Fibroblast of lung (primary cell): ENCODE measurements at regions not wholly inside any gene's neighbourhood (a gene's known extent, or its start where the extent isn't known, plus 50 kb on each side); places are given as distances from the start of the nearest gene placed in this dataset.

ENCODE experiments used
- CTCF ChIP-seq, 2 donors: IDR thresholded peaks in 1 of 2; conservative IDR thresholded peaks in 1 of 2; 1 replicate in 1 of 2; 2 replicates in 1 of 2; pipeline ENCODE4 v1.5.1; 2011 to 2012; ENCODE audit warnings: low read length in 2 of 2, control low read depth in 1 of 2, inconsistent platforms in 1 of 2, low read depth in 1 of 2, mild to moderate bottlenecking in 1 of 2
- EZH2 ChIP-seq: IDR thresholded peaks from 2 replicates; pipeline ENCODE4 v1.5.1; 2012; ENCODE audit warnings: low read length, control low read depth, mild to moderate bottlenecking; ENCODE audit errors: missing control alignments

DNA sequence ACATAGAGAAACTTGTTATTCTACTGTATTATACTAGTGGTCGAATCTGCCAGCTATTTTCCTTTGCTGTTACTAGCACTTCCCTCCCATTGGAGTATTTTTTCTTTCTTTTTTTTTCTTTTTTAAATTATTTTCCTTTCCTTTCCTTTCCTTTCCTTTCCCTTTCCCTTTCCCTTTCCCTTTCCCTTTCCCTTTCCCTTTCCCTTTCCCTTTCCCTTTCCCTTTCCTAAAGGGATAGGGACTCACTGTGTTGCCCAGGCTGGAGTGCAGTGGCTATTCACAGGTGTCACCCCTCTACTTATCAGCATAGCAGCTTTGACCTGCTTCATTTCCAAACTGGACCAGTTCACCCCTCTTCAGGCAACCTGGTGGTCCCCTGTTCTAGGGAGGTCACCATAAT is 212.6 kb upstream of the SP4 start:
- TF ChIP-seq CTCF (conservative IDR thresholded peaks at IDR 0.05 in 1 of 2, IDR thresholded peaks at IDR 0.05 in 1 of 2; ENCODE audit: low read depth in 1 of 2, low read length in 2 of 2), result no peak
- TF ChIP-seq EZH2, result no peak
